GM12892 (cell line): ENCODE measurements at regions not wholly inside any gene's neighbourhood (a gene's known extent, or its start where the extent isn't known, plus 50 kb on each side); places are given as distances from the start of the nearest gene placed in this dataset.

ENCODE experiments used
- POLR2A ChIP-seq: IDR thresholded peaks from 2 replicates; pipeline ENCODE4 v1.6.1; 2011; ENCODE audit warnings: low read depth, low read length, control low read depth
- POLR2AphosphoS5 ChIP-seq: IDR thresholded peaks from 2 replicates; pipeline ENCODE4 v1.6.1; 2011; ENCODE audit warnings: low read depth, low read length, control low read depth
- TAF1 ChIP-seq: IDR thresholded peaks from 2 replicates; pipeline ENCODE4 v1.6.1; 2011; ENCODE audit warnings: low read depth, mild to moderate bottlenecking, control low read depth, low read length, borderline replicate concordance

DNA sequence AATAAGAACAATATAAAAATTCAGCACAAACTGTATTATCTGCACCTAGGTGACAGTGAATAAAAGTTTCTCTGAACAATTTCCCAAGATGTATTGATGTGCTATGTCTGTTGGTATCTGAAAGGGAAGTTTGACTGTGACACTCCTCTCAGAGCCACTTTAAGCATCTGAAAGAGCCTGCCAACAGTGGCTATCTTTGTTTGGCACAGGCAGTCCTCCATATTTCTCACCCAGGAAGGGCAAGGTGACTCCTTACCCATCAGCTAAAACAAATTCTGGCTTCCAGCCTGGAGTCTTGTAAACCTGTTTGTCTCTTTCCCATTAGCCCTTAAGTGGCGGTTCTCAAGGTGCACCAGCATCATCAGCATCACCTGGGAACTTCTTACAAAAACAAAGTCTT lies 122.4 kb upstream of the VGLL2 start:
- TF ChIP-seq POLR2AphosphoS5 = no peak
- TF ChIP-seq POLR2A = no peak
- TF ChIP-seq TAF1 = no peak
